ENCODE measurements at regions not wholly inside any gene's neighbourhood (a gene's known extent, or its start where the extent isn't known, plus 50 kb on each side); places are given as distances from the start of the nearest gene placed in this dataset.

DNA sequence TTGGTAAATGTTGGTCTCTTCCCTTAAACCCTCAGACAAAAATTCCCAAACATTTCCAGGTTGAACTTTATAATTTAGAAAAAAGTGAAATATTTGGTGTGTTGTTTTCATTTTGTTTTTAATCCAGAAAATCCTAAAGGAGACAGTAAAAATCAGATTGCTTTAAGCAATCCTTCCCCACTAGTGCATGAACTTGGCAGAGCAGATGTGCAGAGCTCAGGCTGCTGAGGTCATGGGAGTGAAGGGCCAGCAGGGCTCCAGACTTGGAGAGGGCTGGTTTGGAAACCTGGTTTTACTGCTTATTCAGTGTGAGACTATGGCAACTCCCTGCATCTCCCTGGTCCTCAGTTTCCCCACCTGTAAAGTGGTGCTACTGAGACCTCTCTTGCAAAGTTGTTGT lies 66.7 kb upstream of the TEX51 start:
- DNase-seq = no peak
- intact Hi-C loops (cut with micrococcal nuclease) = no loop called here
- Mint-ChIP-seq H3K36me3 (ENCODE audit: low read depth) (no peaks in the 10 kb centered on the region), H3K4me3 (no peak overlapping the region), H3K9me3 (no peaks in the 10 kb centered on the region), H3K27ac (no peak overlapping the region), H3K4me1 (no peaks in the 10 kb centered on the region), H3K27me3 (no peaks in the 10 kb centered on the region)

DNA sequence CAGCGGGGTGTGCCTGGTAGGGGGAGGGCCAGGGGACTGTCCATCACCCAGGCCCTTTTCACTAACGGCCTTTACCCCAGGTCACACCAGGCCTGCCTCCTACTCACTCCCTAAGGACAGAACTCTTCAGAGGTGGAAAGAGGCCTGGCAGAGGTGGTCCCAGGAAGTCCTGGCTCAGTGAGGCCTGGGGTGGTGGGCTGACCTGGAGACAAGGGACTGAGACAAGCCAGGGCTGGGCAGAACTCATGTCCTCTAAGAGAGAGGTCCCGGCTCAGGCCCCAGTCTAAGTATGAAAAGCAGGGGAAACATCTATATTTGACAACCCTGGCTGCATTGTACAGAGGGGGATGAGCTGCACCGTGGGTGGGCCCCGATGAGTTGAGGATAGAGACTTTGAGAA lies 65.9 kb upstream of the TEX51 start:
- H3K9me3 Mint-ChIP-seq = no peaks in the 10 kb centered on the region
- DNase-seq = no peak
- no peaks in the 10 kb centered on the region for H3K36me3 Mint-ChIP-seq (ENCODE audit: low read depth)

DNA sequence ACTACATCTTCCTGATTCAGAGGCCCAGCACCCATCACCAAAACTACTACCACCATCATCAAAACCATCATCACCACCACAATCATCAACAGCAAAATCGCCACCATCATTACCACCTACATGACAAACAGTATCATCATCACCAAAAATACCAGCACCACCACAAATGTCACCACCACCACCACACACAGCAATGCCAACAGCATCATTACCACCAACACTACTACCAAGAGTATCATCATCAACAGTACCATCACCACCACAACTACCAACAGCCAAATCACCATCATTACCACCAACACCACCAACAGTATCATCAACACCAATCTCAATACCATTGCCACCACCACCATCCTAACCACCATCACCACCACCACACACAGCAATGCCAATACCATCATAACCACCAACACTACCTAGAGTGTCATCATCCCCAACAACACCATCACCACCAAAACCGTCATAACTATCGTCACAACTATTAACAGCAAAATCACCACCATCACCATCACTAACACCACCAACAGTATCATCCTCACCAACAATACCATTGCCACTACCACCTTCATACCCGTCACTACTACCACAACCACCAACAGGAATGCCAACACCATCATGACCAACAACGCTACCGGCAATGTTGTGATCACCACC lies 64.6 kb upstream of the TEX51 start:
- no peak overlapping the region for H3K4me3 Mint-ChIP-seq
- no peaks in the 10 kb centered on the region for H3K27me3 Mint-ChIP-seq
- intact Hi-C loops (cut with micrococcal nuclease) = no loop called here
- H3K27ac Mint-ChIP-seq = no peak overlapping the region
- H3K9me3 Mint-ChIP-seq = no peaks in the 10 kb centered on the region
- no peak for DNase-seq
- H3K36me3 Mint-ChIP-seq (ENCODE audit: low read depth) = no peaks in the 10 kb centered on the region
- no peaks in the 10 kb centered on the region for H3K4me1 Mint-ChIP-seq

More for the DNA sequence above, 65.9 kb upstream of the TEX51 start:
- intact Hi-C loops (cut with micrococcal nuclease) = no loop called here
- Mint-ChIP-seq H3K4me3 (no peak overlapping the region), H3K27ac (no peak overlapping the region), H3K4me1 (no peaks in the 10 kb centered on the region), H3K27me3 (no peaks in the 10 kb centered on the region)

DNA sequence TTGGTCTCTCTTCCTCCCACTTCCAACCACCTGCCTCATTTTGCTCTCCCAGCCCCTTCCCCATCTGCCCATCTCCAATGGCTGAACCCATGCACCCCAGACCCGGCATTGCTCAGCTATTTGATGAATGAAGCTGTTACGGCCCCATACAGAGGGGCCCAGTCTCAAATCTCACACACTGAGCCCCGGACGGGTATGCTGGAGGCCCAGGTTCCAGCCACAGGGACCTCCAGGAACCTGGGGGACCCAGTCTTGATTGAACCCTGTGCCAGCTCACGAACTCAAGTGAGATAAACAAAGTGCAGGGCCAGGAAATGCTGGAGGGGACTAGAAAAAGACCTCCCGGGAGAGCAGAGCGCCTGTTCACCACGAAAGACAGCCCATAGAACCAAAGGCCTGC lies 63.4 kb upstream of the TEX51 start:
- H3K27me3 Mint-ChIP-seq = peaks cover 2% of the 10 kb centered on the region
- H3K4me3 Mint-ChIP-seq = no peak overlapping the region
- H3K9me3 Mint-ChIP-seq = no peaks in the 10 kb centered on the region
- intact Hi-C loops (cut with micrococcal nuclease) = no loop called here
- H3K4me1 Mint-ChIP-seq = no peaks in the 10 kb centered on the region
- H3K36me3 Mint-ChIP-seq (ENCODE audit: low read depth) = no peaks in the 10 kb centered on the region
- DNase-seq = no peak
- no peak overlapping the region for H3K27ac Mint-ChIP-seq

DNA sequence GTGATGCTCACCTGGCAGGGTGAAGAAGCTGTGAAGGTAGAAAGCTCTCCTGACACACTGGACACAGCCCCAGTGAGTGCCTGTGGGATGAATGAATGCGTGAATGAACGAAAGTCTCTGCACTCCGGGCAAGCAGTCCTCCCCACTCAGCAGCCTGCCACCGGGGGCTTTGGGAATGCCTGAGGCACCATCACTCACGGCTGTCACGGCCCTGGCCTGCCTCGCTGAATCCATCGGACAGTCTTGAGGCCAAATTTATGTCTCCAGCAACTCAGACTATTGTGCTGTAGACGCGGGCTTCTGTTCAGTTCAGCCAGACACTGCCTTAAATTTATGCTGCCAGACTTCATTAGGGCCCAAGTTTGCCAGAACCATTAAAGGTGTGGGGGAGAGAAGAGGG lies 62.9 kb upstream of the TEX51 start:
- no peaks in the 10 kb centered on the region for H3K4me1 Mint-ChIP-seq
- H3K36me3 Mint-ChIP-seq (ENCODE audit: low read depth) = no peaks in the 10 kb centered on the region
- H3K4me3 Mint-ChIP-seq = no peak overlapping the region
- intact Hi-C loops (cut with micrococcal nuclease) = no loop called here
- DNase-seq = no peak
- H3K27me3 Mint-ChIP-seq = peaks cover 2% of the 10 kb centered on the region
- no peaks in the 10 kb centered on the region for H3K9me3 Mint-ChIP-seq
- no peak overlapping the region for H3K27ac Mint-ChIP-seq

DNA sequence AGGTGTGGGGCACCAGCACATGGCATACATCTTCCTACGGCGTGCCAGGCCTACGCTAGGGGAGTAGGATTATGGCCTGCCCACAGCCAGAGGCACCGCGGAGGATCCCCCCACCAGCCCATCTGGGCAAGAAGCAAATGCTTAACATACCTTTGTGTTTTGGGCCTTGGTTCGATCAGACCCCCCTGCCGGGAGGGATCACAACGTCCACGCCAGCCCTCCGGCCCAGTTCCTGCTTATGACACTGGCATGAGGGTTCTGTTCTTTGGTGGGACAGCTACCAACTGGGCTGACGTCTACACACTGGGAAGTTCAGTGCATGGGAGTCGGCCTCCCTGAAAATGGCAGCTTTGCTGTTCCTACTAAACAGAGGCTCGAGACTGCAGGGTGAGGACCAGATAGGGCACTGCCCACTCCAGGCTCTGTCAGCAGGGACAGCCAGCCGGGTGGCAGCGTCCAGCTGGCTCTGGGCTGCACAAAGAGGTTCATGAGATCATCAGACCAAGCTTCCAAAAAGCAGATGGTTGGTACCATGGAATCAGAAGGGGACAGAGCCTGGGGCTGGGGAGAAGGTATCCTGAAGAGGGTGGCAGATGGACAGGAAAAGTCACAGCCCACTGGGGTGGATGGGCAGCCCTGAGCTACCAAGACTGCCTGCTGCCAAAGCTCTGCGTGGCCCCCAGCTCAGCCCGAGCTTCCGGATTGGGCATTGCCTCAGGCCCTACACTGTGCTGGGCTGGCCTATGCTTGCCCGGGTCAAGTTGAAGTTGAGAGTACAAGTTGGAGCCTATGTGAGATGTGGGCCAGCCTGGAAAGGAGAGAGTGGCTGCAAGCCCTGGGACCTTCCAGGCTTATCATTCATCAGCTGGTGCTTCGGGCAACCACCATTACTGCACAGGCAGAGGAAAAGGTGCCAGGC lies 61.7 kb upstream of the TEX51 start:
- Mint-ChIP-seq H3K36me3 (ENCODE audit: low read depth) (no peaks in the 10 kb centered on the region), H3K4me3 (no peak overlapping the region), H3K9me3 (no peaks in the 10 kb centered on the region), H3K27me3 (peaks cover 2% of the 10 kb centered on the region), H3K27ac (no peak overlapping the region), H3K4me1 (no peaks in the 10 kb centered on the region)
- DNase-seq = no peak
- intact Hi-C loops (cut with micrococcal nuclease) = no loop called here

DNA sequence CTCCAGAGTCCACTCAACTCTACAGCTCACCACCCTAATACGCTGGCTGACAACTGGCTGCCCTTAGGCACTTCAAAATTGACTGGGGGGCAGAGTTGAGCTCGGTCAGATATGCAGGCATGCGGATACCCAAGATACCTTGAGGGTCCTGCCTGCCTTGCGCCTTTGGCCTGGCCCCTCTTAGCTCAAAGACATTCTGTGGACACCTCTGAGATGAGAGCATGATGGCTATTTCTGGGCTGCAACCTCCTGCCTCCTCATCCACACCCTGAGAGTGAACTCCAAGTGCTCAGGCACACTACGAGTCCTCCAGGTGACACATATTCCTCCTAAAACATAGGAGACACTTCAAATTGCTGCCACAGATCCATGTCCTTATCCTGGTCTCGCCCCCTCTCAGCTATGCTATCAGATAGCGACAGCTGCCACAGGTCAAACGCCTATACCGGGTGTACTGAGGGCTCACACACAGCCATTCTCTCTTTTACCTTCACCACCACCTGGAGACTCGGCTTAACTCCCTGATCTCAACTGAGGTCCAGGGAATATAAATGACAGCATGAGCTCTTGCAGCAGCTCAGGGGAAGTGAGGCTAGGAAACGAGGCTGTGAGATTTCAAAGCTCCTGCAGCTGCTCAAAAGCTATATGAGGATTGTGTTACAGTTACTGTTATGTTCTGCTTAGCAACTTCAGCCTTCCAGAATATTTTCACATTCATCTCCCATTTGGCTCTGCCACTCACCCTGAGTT lies 60.5 kb upstream of the TEX51 start:
- intact Hi-C loops (cut with micrococcal nuclease) = no loop called here
- Mint-ChIP-seq H3K4me3 (no peak overlapping the region), H3K4me1 (no peaks in the 10 kb centered on the region), H3K36me3 (ENCODE audit: low read depth) (no peaks in the 10 kb centered on the region), H3K27ac (no peak overlapping the region), H3K27me3 (peaks cover 2% of the 10 kb centered on the region), H3K9me3 (no peaks in the 10 kb centered on the region)
- DNase-seq = no peak

DNA sequence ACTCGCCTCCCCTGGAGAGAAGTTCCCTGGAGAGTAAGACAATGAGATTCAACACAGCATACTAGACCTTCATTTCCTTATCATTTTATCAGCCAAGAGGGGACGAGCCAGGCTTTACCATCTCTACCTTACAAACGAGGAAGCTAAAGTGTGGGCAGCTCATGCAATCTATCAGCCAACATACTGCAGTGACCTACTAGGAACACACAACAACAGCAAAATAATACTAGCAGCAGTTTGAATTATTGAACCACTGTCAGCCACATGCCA lies 60.0 kb upstream of the TEX51 start:
- no peaks in the 10 kb centered on the region for H3K36me3 Mint-ChIP-seq (ENCODE audit: low read depth)
- H3K27me3 Mint-ChIP-seq = peaks cover 2% of the 10 kb centered on the region
- intact Hi-C loops (cut with micrococcal nuclease) = no loop called here
- H3K4me3 Mint-ChIP-seq = no peak overlapping the region
- no peak overlapping the region for H3K27ac Mint-ChIP-seq
- DNase-seq = no peak
- no peaks in the 10 kb centered on the region for H3K4me1 Mint-ChIP-seq
- no peaks in the 10 kb centered on the region for H3K9me3 Mint-ChIP-seq

DNA sequence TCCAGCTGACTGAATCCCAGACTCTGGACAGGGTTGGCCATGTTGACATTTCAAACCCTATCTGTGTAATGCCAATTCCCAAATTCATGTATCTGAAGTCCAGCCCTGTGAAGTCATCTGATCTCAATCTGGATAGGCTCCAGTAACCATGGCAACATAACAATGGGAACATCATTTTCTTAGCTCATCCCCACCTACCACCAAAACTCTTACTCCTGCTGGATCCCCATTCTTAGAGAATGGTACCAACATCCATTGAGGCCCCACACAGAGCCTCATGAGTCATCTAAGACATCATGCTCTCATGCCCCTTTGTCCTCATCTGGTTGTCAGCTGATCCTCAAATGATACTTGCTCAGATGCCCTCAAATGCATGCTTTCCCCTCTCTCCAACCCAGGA lies 58.9 kb upstream of the TEX51 start:
- DNase-seq = no peak
- no peak overlapping the region for H3K4me3 Mint-ChIP-seq
- intact Hi-C loops (cut with micrococcal nuclease) = no loop called here
- no peaks in the 10 kb centered on the region for H3K9me3 Mint-ChIP-seq
- no peaks in the 10 kb centered on the region for H3K36me3 Mint-ChIP-seq (ENCODE audit: low read depth)
- no peaks in the 10 kb centered on the region for H3K4me1 Mint-ChIP-seq
- H3K27me3 Mint-ChIP-seq = peaks cover 2% of the 10 kb centered on the region
- no peak overlapping the region for H3K27ac Mint-ChIP-seq

DNA sequence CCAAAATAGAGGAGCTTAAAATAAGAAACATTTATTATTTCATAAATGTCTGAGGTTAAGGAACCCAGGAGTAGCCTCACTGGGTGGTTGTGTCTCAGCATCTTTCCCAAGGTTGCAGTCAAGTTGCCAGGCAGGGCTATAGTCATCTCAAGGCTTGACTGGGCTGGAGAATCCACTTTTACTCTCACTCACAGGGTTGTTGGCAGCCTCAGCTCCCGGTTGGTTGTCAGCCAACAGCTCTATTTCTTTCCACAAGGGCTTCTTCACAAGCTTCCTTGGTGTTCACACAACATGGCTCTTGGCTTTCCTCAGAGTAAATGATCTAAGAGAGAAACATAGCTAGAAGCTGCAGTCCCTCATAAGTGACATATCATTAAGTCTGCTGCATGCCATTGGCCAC lies 55.6 kb upstream of the TEX51 start:
- Mint-ChIP-seq H3K4me3 (no peak overlapping the region), H3K27me3 (peaks cover 5% of the 10 kb centered on the region), H3K4me1 (no peaks in the 10 kb centered on the region), H3K36me3 (ENCODE audit: low read depth) (no peaks in the 10 kb centered on the region), H3K27ac (no peak overlapping the region), H3K9me3 (no peaks in the 10 kb centered on the region)
- DNase-seq = no peak
- intact Hi-C loops (cut with micrococcal nuclease) = no loop called here

DNA sequence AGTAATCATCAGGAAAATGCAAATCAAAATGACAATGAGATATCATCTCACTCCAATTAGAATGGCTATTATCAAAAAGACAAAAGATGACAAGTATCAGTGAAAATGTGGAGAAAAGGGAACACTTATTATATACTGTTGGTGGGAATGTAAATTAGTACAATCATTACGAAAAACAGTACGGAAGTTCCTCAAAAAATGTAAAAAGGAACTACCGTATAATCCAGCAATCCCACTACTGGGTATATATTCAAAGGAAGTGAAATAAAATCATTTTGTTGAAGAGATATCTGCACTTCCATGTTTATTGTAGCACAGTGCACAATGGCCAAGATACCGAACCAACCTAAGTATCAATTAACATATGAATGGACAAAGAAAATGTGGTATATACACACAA lies 52.4 kb upstream of the TEX51 start:
- Mint-ChIP-seq H3K4me3 (no peak overlapping the region), H3K9me3 (no peaks in the 10 kb centered on the region), H3K36me3 (ENCODE audit: low read depth) (no peaks in the 10 kb centered on the region), H3K27ac (no peak overlapping the region), H3K4me1 (no peaks in the 10 kb centered on the region), H3K27me3 (peaks cover 3% of the 10 kb centered on the region)
- intact Hi-C loops (cut with micrococcal nuclease) = no loop called here
- DNase-seq = no peak

Data from activated CD4-positive, alpha-beta T cell treated with anti-CD3 and anti-CD28 coated beads, Interleukin-2, amount 10 ng/mL, durations not matched to agents 24 days and 14 days (primary cell).